Nephron progenitor cell (in vitro differentiated cells): ENCODE measurements at regions not wholly inside any gene's neighbourhood (a gene's known extent, or its start where the extent isn't known, plus 50 kb on each side); places are given as distances from the start of the nearest gene placed in this dataset.

ENCODE experiments used
- DNase-seq: peaks from one replicate; pipeline ENCODE4 v3.0.0; 2021
- H3K27ac Mint-ChIP-seq: 2 replicates; pipeline ENCODE4 v1.8.0; 2021; ENCODE audit warnings: mild to moderate bottlenecking, moderate library complexity, mixed read lengths
- H3K27me3 Mint-ChIP-seq: 2 replicates; pipeline ENCODE4 v1.8.0; 2021; ENCODE audit warnings: mild to moderate bottlenecking, low read depth, mixed read lengths; ENCODE audit not compliant: poor library complexity
- H3K36me3 Mint-ChIP-seq: 2 replicates; pipeline ENCODE4 v1.8.0; 2021; ENCODE audit warnings: low read depth, mixed read lengths
- H3K4me1 Mint-ChIP-seq: 2 replicates; pipeline ENCODE4 v1.8.0; 2021; ENCODE audit warnings: mixed read lengths
- H3K4me3 Mint-ChIP-seq: 2 replicates; pipeline ENCODE4 v1.8.0; 2021; ENCODE audit warnings: mild to moderate bottlenecking, moderate library complexity, mixed read lengths
- H3K9me3 Mint-ChIP-seq: 2 replicates; pipeline ENCODE4 v1.8.0; 2021; ENCODE audit warnings: mild to moderate bottlenecking, moderate library complexity, mixed read lengths
- CTCF ChIP-seq: fragments of 200-600 bp; sonication (generic); IDR thresholded peaks from 2 replicates; pipeline ENCODE4 v1.5.0; 2021; ENCODE audit warnings: antibody characterized with exemption

DNA sequence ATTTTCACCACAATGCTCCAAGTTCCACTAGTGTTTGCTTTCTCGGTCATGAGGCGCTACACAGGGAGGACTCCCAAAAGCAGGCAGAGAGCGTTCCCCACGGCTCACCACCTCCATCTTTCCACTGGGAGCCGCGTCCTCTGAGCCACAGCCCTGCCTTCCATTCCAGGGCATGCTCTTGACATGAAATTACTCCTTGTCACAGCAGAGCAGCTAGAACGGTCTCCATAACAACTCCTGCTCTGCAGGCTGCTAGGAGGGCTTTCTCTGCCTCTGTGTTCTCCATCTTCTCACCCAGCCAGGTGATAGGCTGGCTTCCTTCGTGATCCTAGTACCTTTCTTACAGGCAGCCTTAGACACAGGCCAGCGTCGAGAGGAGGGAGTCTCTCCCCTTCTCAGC, 171.8 kb upstream of the UBL3 start:
- Mint-ChIP-seq H3K27me3 (peaks cover 4% of the 10 kb centered on the region), H3K4me3 (no peak overlapping the region), H3K4me1 (peaks cover 44% of the 10 kb centered on the region), H3K9me3 (no peaks in the 10 kb centered on the region), H3K27ac (no peak overlapping the region), H3K36me3 (no peaks in the 10 kb centered on the region)
- no peak for TF ChIP-seq CTCF
- no peak for DNase-seq

DNA sequence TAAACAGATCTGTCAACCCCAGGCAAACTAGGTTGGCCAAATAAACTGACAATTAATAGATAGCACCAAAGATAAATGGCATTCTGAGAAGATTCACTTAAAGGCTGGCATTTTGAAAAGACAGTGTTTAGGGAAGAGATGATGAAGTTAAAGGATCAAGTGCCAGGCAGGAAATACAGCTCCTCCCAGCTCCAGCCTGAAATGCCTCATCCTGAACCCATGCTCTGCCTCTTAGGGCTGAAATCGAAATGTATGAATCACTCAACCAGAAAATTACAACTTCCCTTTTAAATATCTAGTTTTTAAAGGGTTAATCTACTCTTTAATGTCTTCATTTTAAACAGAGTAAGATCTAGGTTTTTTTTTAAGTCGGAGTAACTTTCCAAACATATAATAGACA, 171.2 kb upstream of the UBL3 start:
- no peak for TF ChIP-seq CTCF
- Mint-ChIP-seq H3K9me3 (no peaks in the 10 kb centered on the region), H3K4me1 (peaks cover 44% of the 10 kb centered on the region), H3K27ac (no peak overlapping the region), H3K36me3 (no peaks in the 10 kb centered on the region), H3K27me3 (peaks cover 5% of the 10 kb centered on the region), H3K4me3 (no peak overlapping the region)
- no peak for DNase-seq

GRCh38 chr13:30020726-30021312, 170.4 kb upstream of the UBL3 start:
- H3K4me3 Mint-ChIP-seq = no peak overlapping the region
- H3K27ac Mint-ChIP-seq = peak overlapping the region; percentile 27
- DNase-seq = no peak
- peaks cover 8% of the 10 kb centered on the region for H3K27me3 Mint-ChIP-seq
- no peaks in the 10 kb centered on the region for H3K9me3 Mint-ChIP-seq
- no peak for TF ChIP-seq CTCF
- H3K4me1 Mint-ChIP-seq = peaks cover 44% of the 10 kb centered on the region
- H3K36me3 Mint-ChIP-seq = no peaks in the 10 kb centered on the region

DNA sequence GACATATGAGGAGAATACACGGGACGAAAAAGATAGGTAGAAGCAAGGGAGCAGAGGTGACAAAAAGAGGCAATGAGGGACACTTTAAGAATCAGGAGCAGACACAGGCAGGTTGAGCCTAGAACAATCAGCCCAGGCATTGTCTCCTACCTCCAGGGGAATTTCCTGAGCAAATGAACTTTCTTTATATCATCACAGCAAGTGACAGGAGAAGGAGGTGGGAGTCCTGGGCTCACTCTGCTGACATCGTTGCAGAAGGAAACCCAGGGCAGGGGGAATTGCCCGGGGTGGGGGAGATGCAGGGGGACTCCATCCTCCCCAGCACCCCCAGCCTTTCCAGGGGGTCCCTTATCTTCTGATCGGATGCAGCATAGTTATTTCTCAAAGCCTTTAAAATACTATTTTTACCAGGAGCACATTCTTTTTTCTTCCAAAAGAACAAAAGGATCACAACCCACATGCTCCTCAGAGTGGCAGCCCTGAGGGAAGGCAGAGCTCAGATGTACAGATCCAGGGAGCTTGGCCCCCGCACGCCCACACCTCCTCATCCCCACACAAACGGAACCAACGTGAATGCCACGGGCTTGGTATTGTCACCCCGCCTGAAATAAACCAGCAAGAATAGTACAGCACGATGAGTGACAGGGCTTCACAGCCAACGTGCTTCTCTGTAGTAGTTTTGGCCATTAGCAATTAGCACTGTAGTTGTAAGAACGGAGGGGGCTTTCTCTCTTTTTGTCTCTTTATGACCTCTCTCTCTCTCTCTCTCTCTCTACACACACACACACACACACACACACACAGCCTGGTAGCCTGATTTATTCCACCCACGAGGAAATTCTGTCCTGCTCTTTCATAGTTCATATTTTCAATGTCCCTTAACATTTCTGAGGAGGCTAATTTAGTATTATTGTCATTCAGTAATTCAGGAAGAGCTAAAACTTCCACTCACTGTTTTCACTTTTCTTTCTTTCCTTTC, 169.5 kb upstream of the UBL3 start:
- H3K27me3 Mint-ChIP-seq = peaks cover 4% of the 10 kb centered on the region
- DNase-seq = no peak
- peaks cover 44% of the 10 kb centered on the region for H3K4me1 Mint-ChIP-seq
- H3K4me3 Mint-ChIP-seq = no peak overlapping the region
- H3K36me3 Mint-ChIP-seq = no peaks in the 10 kb centered on the region
- TF ChIP-seq CTCF = no peak
- H3K9me3 Mint-ChIP-seq = no peaks in the 10 kb centered on the region
- peak overlapping the region; percentile 27 for H3K27ac Mint-ChIP-seq

- no peaks in the 10 kb centered on the region for H3K36me3 Mint-ChIP-seq
- no peaks in the 10 kb centered on the region for H3K9me3 Mint-ChIP-seq
- H3K27ac Mint-ChIP-seq = no peak overlapping the region
- H3K4me1 Mint-ChIP-seq = peaks cover 39% of the 10 kb centered on the region
- TF ChIP-seq CTCF = no peak
- H3K4me3 Mint-ChIP-seq = no peak overlapping the region
- peaks cover 4% of the 10 kb centered on the region for H3K27me3 Mint-ChIP-seq
- no peak for DNase-seq
Observed at GRCh38 chr13:30017880-30018279, 167.5 kb upstream of the UBL3 start.
